ENCODE measurements at regions not wholly inside any gene's neighbourhood (a gene's known extent, or its start where the extent isn't known, plus 50 kb on each side); places are given as distances from the start of the nearest gene placed in this dataset.
"Not testable (repeated sequence)": the region's sequence is repeated elsewhere in the genome, so short reads cannot be mapped to it uniquely, and the experiment has no call there.

GRCh38 chr5:67985686-67986387, 229.7 kb upstream of the PIK3R1 start:
- DNase-seq = no peak
- ATAC-seq = no peak

- ATAC-seq (no peak), DNase-seq (no peak)
Observed at GRCh38 chr5:67984546-67984945, 231.0 kb upstream of the PIK3R1 start.

GRCh38 chr5:67983251-67984110, 232.1 kb upstream of the PIK3R1 start:
- peak; percentile 63 for ATAC-seq
- no peak for DNase-seq

- DNase-seq, ATAC-seq: not testable (repeated sequence)
Observed at GRCh38 chr5:67982160-67982559, 233.4 kb upstream of the PIK3R1 start.

- DNase-seq = no peak
- no peak for ATAC-seq
Observed at GRCh38 chr5:67978171-67978570, 237.4 kb upstream of the PIK3R1 start.

GRCh38 chr5:67976891-67977601, 238.5 kb upstream of the PIK3R1 start:
- no peak for DNase-seq
- no peak for ATAC-seq

- ATAC-seq = no peak
- DNase-seq = no peak
Observed at GRCh38 chr5:67976181-67976580, 239.4 kb upstream of the PIK3R1 start.

GRCh38 chr5:67974471-67974870, 241.1 kb upstream of the PIK3R1 start:
- DNase-seq (no peak), ATAC-seq (no peak)

GRCh38 chr5:67974054-67974453, 241.5 kb upstream of the PIK3R1 start:
- ATAC-seq (no peak), DNase-seq (no peak)

- DNase-seq (no peak), ATAC-seq (no peak)
Observed at GRCh38 chr5:67971971-67972821, 243.4 kb upstream of the PIK3R1 start.

GRCh38 chr5:67971223-67971830, 244.2 kb upstream of the PIK3R1 start:
- ATAC-seq (no peak), DNase-seq (no peak)

GRCh38 chr5:67969631-67970030, 245.9 kb upstream of the PIK3R1 start:
- no peak for ATAC-seq
- no peak for DNase-seq

- ATAC-seq (no peak), DNase-seq (no peak)
Observed at GRCh38 chr5:67969176-67969575, 246.4 kb upstream of the PIK3R1 start.

- ATAC-seq = no peak
- DNase-seq = no peak
Observed at GRCh38 chr5:67966712-67967111, 248.8 kb upstream of the PIK3R1 start.

- DNase-seq (no peak), ATAC-seq (no peak)
Observed at GRCh38 chr5:67964619-67965018, 250.9 kb upstream of the PIK3R1 start.

- ATAC-seq = no peak
- DNase-seq = no peak
Observed at GRCh38 chr5:67963789-67964519, 251.6 kb upstream of the PIK3R1 start.

GRCh38 chr5:67960939-67961338, 254.6 kb upstream of the PIK3R1 start:
- ATAC-seq (no peak), DNase-seq (no peak)

GRCh38 chr5:67957374-67957773, 258.2 kb upstream of the PIK3R1 start:
- DNase-seq = no peak

GRCh38 chr5:67954351-67954750, 261.2 kb upstream of the PIK3R1 start:
- DNase-seq (no peak), ATAC-seq (no peak)

More at GRCh38 chr5:67957374-67957773, 258.2 kb upstream of the PIK3R1 start:
- ATAC-seq = no peak

- ATAC-seq (no peak), DNase-seq (no peak)
Observed at GRCh38 chr5:67942421-67942820, 273.1 kb upstream of the PIK3R1 start.

Data from stimulated activated naive CD8-positive, alpha-beta T cell treated with anti-CD3 and anti-CD28 coated beads, Interleukin-15, Interleukin-2, amounts not matched to agents 100 U/mL and 50 U/mL, for 24 hours (primary cell).